ENCODE measurements at regions not wholly inside any gene's neighbourhood (a gene's known extent, or its start where the extent isn't known, plus 50 kb on each side); places are given as distances from the start of the nearest gene placed in this dataset.

GRCh38 chr9:7912037-7912535 lies 112.5 kb upstream of the DMAC1 start:
- H3K79me2 ChIP-seq (replicated peaks; ENCODE audit: insufficient read depth, low read length), result no peaks in the 10 kb centered on the region
- no peak overlapping the region for H2AFZ ChIP-seq (ENCODE audit: low read depth, low read length)
- no peaks in the 10 kb centered on the region for H3K9me3 ChIP-seq (ENCODE audit: low read length)
- no peak overlapping the region for H3K27ac ChIP-seq (ENCODE audit: low read length)
- no peak overlapping the region for H3K4me2 ChIP-seq (ENCODE audit: low read length)
- H3K27me3 ChIP-seq (ENCODE audit: insufficient read depth, low read depth, low read length), result no peaks in the 10 kb centered on the region
- H3K36me3 ChIP-seq (ENCODE audit: insufficient read depth, low read length), result no peaks in the 10 kb centered on the region
- no peak overlapping the region for H3K4me3 ChIP-seq (ENCODE audit: low read length)
- no peaks in the 10 kb centered on the region for H3F3A ChIP-seq (ENCODE audit: insufficient read depth, low read length, poor library complexity, severe bottlenecking)
- H3K9ac ChIP-seq (ENCODE audit: low read length), result no peak overlapping the region
- H3K9me2 ChIP-seq (ENCODE audit: insufficient read depth, low read length), result no peaks in the 10 kb centered on the region
- TF ChIP-seq SMC3 (conservative IDR thresholded peaks at IDR 0.05; ENCODE audit: poor library complexity) (no peak), POLR2AphosphoS5 (IDR thresholded peaks at IDR 0.05) (no peak), RAD21 (conservative IDR thresholded peaks at IDR 0.05) (no peak), EZH2 (IDR thresholded peaks at IDR 0.05; ENCODE audit: borderline replicate concordance, insufficient read depth, low read length, poor library complexity, severe bottlenecking) (no peak), TAF1 (IDR thresholded peaks at IDR 0.05; ENCODE audit: low read depth) (no peak), EP300 (conservative IDR thresholded peaks at IDR 0.05; ENCODE audit: poor library complexity, severe bottlenecking) (no peak), REST (IDR thresholded peaks at IDR 0.05; ENCODE audit: borderline replicate concordance) (no peak), MXI1 (conservative IDR thresholded peaks at IDR 0.05; ENCODE audit: poor library complexity, severe bottlenecking) (no peak)
- TF ChIP-seq, protein P1, sequence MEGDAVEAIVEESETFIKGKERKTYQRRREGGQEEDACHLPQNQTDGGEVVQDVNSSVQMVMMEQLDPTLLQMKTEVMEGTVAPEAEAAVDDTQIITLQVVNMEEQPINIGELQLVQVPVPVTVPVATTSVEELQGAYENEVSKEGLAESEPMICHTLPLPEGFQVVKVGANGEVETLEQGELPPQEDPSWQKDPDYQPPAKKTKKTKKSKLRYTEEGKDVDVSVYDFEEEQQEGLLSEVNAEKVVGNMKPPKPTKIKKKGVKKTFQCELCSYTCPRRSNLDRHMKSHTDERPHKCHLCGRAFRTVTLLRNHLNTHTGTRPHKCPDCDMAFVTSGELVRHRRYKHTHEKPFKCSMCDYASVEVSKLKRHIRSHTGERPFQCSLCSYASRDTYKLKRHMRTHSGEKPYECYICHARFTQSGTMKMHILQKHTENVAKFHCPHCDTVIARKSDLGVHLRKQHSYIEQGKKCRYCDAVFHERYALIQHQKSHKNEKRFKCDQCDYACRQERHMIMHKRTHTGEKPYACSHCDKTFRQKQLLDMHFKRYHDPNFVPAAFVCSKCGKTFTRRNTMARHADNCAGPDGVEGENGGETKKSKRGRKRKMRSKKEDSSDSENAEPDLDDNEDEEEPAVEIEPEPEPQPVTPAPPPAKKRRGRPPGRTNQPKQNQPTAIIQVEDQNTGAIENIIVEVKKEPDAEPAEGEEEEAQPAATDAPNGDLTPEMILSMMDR (IDR thresholded peaks at IDR 0.05; ENCODE audit: poor library complexity, severe bottlenecking), result no peak
- no peaks in the 10 kb centered on the region for H4K20me1 ChIP-seq (ENCODE audit: insufficient read depth)

DNA sequence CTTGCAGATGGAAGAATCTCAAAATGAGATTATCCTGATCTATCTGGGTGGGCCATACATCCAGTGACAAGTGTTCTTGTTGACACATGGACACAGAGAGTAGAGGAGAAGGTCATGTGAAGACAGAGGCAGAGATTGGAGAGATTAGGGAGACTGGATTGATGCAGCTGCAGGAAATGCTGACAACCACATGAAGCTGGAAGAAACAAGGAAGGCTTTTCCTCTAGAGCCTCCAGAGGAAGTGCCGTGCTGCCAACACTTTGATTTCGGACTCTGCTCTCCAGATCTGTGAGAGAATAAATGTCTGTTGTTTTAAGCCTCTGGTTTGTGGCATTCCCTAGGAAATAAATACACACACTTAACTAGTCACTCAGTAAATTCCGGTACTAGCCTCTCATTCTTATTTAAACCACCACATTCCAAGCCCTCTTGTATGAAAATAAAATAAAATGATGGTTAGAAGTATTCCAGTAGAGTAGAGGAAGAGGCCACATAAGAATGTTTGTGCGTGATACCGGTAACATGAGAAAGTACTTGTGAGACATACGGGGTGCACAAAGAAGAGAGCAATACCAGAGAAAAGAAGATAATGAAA lies 110.9 kb upstream of the DMAC1 start:
- Histone ChIP-seq H3K4me3 (ENCODE audit: low read length) (no peak overlapping the region), H2AFZ (ENCODE audit: low read depth, low read length) (no peak overlapping the region), H3F3A (ENCODE audit: insufficient read depth, low read length, poor library complexity, severe bottlenecking) (no peaks in the 10 kb centered on the region), H3K4me2 (ENCODE audit: low read length) (no peak overlapping the region), H3K27me3 (ENCODE audit: insufficient read depth, low read depth, low read length) (no peaks in the 10 kb centered on the region), H3K27ac (ENCODE audit: low read length) (no peak overlapping the region), H3K9me2 (ENCODE audit: insufficient read depth, low read length) (no peaks in the 10 kb centered on the region), H3K79me2 (replicated peaks; ENCODE audit: insufficient read depth, low read length) (no peaks in the 10 kb centered on the region), H3K9ac (ENCODE audit: low read length) (no peak overlapping the region), H3K9me3 (ENCODE audit: low read length) (no peaks in the 10 kb centered on the region), H3K36me3 (ENCODE audit: insufficient read depth, low read length) (no peaks in the 10 kb centered on the region), H4K20me1 (ENCODE audit: insufficient read depth) (no peaks in the 10 kb centered on the region)
- no peak for TF ChIP-seq REST (IDR thresholded peaks at IDR 0.05; ENCODE audit: borderline replicate concordance)
- no peak for TF ChIP-seq EZH2 (IDR thresholded peaks at IDR 0.05; ENCODE audit: borderline replicate concordance, insufficient read depth, low read length, poor library complexity, severe bottlenecking)
- no peak for TF ChIP-seq MXI1 (conservative IDR thresholded peaks at IDR 0.05; ENCODE audit: poor library complexity, severe bottlenecking)
- no peak for TF ChIP-seq SMC3 (conservative IDR thresholded peaks at IDR 0.05; ENCODE audit: poor library complexity)
- no peak for TF ChIP-seq POLR2AphosphoS5 (IDR thresholded peaks at IDR 0.05)
- no peak for TF ChIP-seq RAD21 (conservative IDR thresholded peaks at IDR 0.05)
- TF ChIP-seq EP300 (conservative IDR thresholded peaks at IDR 0.05; ENCODE audit: poor library complexity, severe bottlenecking), result no peak
- TF ChIP-seq, protein P1 (IDR thresholded peaks at IDR 0.05; ENCODE audit: poor library complexity, severe bottlenecking), result no peak
- no peak for TF ChIP-seq TAF1 (IDR thresholded peaks at IDR 0.05; ENCODE audit: low read depth)
